Liver (tissue), 7 donors: ENCODE measurements at regions not wholly inside any gene's neighbourhood (a gene's known extent, or its start where the extent isn't known, plus 50 kb on each side); places are given as distances from the start of the nearest gene placed in this dataset.

Source experiments
- DNase-seq: peaks from one replicate; pipeline ENCODE4 v3.0.0-alpha.2; 2017; ENCODE audit warnings: low spot score
- H3K27ac ChIP-seq, 2 donors: one replicate each; pipeline ENCODE4 v1.7.0; 2013; ENCODE audit warnings: inconsistent platforms in 2 of 2, low read length in 2 of 2, control low read depth in 1 of 2, low read depth in 1 of 2, mild to moderate bottlenecking in 1 of 2
- H3K27me3 ChIP-seq, 4 donors: one replicate each; pipeline versions ENCODE4 v1.6.1 to v1.7.0; 2013; ENCODE audit warnings: low read length in 3 of 4, inconsistent platforms in 1 of 4, mild to moderate bottlenecking in 1 of 4, moderate library complexity in 1 of 4; ENCODE audit not compliant: control insufficient read depth in 4 of 4, insufficient read depth in 4 of 4
- H3K36me3 ChIP-seq, 4 donors: one replicate each; pipeline versions ENCODE4 v1.6.1 to v1.7.0; 2013; ENCODE audit warnings: low read length in 3 of 4, mild to moderate bottlenecking in 3 of 4, low read depth in 1 of 4, moderate library complexity in 1 of 4; ENCODE audit not compliant: control insufficient read depth in 4 of 4, insufficient read depth in 3 of 4
- H3K4me1 ChIP-seq, 4 donors: one replicate each; pipeline versions ENCODE4 v1.6.1 to v1.7.0; 2013; ENCODE audit warnings: low read length in 3 of 4, mild to moderate bottlenecking in 3 of 4, moderate library complexity in 1 of 4; ENCODE audit not compliant: control insufficient read depth in 4 of 4, insufficient read depth in 4 of 4
- H3K4me3 ChIP-seq, 3 donors: one replicate each; pipeline versions ENCODE4 v1.6.1 to v1.7.0; 2013; ENCODE audit warnings: low read length in 3 of 3, control low read depth in 1 of 3, low read depth in 1 of 3, mild to moderate bottlenecking in 1 of 3
- H3K9ac ChIP-seq, 2 donors: one replicate each; pipeline ENCODE4 v1.7.0; 2013; ENCODE audit warnings: low read length in 2 of 2, mild to moderate bottlenecking in 2 of 2, moderate library complexity in 2 of 2, control low read depth in 1 of 2, low read depth in 1 of 2
- H3K9me3 ChIP-seq, 4 donors: one replicate each; pipeline versions ENCODE4 v1.6.1 to v1.7.0; 2013; ENCODE audit warnings: low read length in 3 of 4; ENCODE audit not compliant: control insufficient read depth in 4 of 4
- JUND ChIP-seq, 2 donors: IDR thresholded peaks; 2 replicates each; pipeline ENCODE4 v1.6.1; 2016; ENCODE audit warnings: antibody characterized with exemption in 2 of 2
- NR2F2 ChIP-seq: IDR thresholded peaks from 2 replicates; pipeline ENCODE4 v1.6.1; 2016; ENCODE audit warnings: antibody characterized with exemption
- RXRA ChIP-seq, 2 donors: IDR thresholded peaks; 2 replicates each; pipeline ENCODE4 v1.6.1; 2017 to 2018; ENCODE audit warnings: antibody characterized with exemption in 2 of 2, mild to moderate bottlenecking in 1 of 2
- TAF1 ChIP-seq: conservative IDR thresholded peaks from 2 replicates; pipeline ENCODE4 v1.6.1; 2016; ENCODE audit warnings: antibody characterized with exemption, mild to moderate bottlenecking
- WGBS: extraction: QIAGEN DNeasy Blood & Tissue Kit; methylation state at CpG from one replicate; pipeline ENCODE4 v1.1.7; 2013; 5-methylcytosine and 5-hydroxymethylcytosine counted together
- TF ChIP-seq, protein P1 (sequence below): IDR thresholded peaks from 2 replicates; pipeline ENCODE4 v1.6.1; 2016; ENCODE audit warnings: antibody characterized with exemption, mild to moderate bottlenecking
- TF ChIP-seq, protein P2 (sequence below): IDR thresholded peaks from 2 replicates; pipeline ENCODE4 v1.6.1; 2016; ENCODE audit warnings: antibody characterized with exemption
- TF ChIP-seq, protein P3 (sequence below): IDR thresholded peaks from 2 replicates; pipeline ENCODE4 v1.6.1; 2016; ENCODE audit warnings: antibody characterized with exemption
- TF ChIP-seq, protein P4 (sequence below): IDR thresholded peaks from 2 replicates; pipeline ENCODE4 v1.6.1; 2016; ENCODE audit warnings: antibody characterized with exemption
- donor health status: healthy.
- donor health status: healthy.
- donor health status: healthy.
- donor health status: healthy.

DNA sequence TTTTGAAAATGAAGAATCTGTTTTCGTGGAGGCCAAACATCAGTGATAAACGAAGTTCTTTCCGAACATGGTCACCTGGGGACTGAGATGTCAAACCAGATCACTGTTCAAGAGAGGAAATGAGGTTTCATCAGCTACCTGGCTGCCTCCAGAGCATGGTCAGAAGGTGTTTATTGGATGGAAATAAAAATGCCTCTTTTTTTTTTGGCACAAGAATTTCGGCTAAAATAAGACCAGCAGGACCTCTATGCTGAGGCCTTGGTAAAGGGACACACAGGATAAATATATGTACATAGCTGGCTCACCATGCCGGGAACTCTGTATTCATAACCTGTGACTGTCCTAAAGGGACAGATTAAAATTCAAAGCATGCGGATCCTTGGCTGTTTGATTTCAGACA lies 135.3 kb downstream of the UTP18 start:
- WGBS, result 89% methylated on average over 6 of the region's 6 CpGs
- H3K27me3 ChIP-seq, result peaks cover 0 to under 1% (median 0%) of the 10 kb centered on the region in 4 donors

DNA sequence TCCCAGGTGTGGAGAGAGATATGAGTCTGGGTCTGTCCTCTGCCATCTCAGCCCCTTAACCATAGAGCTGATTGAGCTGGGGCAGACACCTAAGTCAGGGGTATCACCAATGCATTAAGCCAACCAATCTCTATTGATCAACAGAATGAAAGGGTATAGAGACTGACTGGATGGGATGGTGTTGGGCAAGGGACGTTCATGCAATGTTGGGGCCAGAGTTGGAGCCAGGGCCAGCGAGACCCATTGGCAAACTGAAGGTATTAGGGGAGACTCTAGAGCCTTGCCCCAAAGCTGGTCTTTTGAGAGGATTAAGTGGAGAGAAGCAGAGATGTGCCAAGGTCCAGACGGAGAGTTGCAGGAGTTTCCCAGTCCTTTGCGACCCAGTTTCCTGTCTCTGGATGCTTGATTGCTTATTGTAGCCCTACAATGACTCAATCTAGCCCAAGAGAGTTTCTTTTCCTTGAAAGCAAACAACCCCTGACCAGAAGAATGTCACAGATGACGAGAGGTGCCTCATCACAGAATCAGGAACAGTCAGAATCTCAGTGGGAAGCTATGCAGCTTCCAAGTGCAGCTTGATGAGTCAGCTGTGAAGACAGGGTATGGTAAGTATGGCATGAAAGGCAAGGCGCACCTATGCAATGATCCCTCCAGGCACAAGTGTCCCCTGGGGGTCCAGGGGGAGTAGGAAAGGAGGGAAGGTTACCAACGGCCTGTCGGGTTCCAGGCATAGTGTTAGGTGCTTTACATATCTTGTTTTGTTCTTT lies 137.2 kb downstream of the UTP18 start:
- Histone ChIP-seq H3K36me3 (no peaks in the 10 kb centered on the region), H3K4me1 (no peaks in the 10 kb centered on the region), H3K27me3 (no peaks in the 10 kb centered on the region), H3K9me3 (no peaks in the 10 kb centered on the region), H3K4me3 (no peak overlapping the region), H3K27ac (no peak overlapping the region), H3K9ac (no peak overlapping the region)
- TF ChIP-seq, protein P1, sequence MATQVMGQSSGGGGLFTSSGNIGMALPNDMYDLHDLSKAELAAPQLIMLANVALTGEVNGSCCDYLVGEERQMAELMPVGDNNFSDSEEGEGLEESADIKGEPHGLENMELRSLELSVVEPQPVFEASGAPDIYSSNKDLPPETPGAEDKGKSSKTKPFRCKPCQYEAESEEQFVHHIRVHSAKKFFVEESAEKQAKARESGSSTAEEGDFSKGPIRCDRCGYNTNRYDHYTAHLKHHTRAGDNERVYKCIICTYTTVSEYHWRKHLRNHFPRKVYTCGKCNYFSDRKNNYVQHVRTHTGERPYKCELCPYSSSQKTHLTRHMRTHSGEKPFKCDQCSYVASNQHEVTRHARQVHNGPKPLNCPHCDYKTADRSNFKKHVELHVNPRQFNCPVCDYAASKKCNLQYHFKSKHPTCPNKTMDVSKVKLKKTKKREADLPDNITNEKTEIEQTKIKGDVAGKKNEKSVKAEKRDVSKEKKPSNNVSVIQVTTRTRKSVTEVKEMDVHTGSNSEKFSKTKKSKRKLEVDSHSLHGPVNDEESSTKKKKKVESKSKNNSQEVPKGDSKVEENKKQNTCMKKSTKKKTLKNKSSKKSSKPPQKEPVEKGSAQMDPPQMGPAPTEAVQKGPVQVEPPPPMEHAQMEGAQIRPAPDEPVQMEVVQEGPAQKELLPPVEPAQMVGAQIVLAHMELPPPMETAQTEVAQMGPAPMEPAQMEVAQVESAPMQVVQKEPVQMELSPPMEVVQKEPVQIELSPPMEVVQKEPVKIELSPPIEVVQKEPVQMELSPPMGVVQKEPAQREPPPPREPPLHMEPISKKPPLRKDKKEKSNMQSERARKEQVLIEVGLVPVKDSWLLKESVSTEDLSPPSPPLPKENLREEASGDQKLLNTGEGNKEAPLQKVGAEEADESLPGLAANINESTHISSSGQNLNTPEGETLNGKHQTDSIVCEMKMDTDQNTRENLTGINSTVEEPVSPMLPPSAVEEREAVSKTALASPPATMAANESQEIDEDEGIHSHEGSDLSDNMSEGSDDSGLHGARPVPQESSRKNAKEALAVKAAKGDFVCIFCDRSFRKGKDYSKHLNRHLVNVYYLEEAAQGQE, result no peak
- TF ChIP-seq, protein P2, sequence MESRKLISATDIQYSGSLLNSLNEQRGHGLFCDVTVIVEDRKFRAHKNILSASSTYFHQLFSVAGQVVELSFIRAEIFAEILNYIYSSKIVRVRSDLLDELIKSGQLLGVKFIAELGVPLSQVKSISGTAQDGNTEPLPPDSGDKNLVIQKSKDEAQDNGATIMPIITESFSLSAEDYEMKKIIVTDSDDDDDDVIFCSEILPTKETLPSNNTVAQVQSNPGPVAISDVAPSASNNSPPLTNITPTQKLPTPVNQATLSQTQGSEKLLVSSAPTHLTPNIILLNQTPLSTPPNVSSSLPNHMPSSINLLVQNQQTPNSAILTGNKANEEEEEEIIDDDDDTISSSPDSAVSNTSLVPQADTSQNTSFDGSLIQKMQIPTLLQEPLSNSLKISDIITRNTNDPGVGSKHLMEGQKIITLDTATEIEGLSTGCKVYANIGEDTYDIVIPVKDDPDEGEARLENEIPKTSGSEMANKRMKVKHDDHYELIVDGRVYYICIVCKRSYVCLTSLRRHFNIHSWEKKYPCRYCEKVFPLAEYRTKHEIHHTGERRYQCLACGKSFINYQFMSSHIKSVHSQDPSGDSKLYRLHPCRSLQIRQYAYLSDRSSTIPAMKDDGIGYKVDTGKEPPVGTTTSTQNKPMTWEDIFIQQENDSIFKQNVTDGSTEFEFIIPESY, result no peak
- DNase-seq, result no peak
- WGBS, result 78% methylated on average over 8 of the region's 8 CpGs

More for the DNA sequence above, 135.3 kb downstream of the UTP18 start:
- H3K9ac ChIP-seq, result no peak overlapping the region
- no peaks in the 10 kb centered on the region for H3K9me3 ChIP-seq
- H3K4me3 ChIP-seq, result no peak overlapping the region
- H3K4me1 ChIP-seq, result no peaks in the 10 kb centered on the region
- TF ChIP-seq NR2F2, result no peak
- TF ChIP-seq JUND (IDR thresholded peaks at IDR 0.05), result no peak
- TF ChIP-seq, protein P3, sequence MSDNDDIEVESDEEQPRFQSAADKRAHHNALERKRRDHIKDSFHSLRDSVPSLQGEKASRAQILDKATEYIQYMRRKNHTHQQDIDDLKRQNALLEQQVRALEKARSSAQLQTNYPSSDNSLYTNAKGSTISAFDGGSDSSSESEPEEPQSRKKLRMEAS, result no peak
- TF ChIP-seq, protein P2, result no peak
- no peak for TF ChIP-seq RXRA (IDR thresholded peaks at IDR 0.05)
- TF ChIP-seq, protein P1, result no peak
- TF ChIP-seq, protein P4, sequence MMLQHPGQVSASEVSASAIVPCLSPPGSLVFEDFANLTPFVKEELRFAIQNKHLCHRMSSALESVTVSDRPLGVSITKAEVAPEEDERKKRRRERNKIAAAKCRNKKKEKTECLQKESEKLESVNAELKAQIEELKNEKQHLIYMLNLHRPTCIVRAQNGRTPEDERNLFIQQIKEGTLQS, result no peak
- no peak for TF ChIP-seq TAF1
- no peaks in the 10 kb centered on the region for H3K36me3 ChIP-seq
- H3K27ac ChIP-seq, result no peak overlapping the region
- DNase-seq, result no peak
